ENCODE measurements at regions not wholly inside any gene's neighbourhood (a gene's known extent, or its start where the extent isn't known, plus 50 kb on each side); places are given as distances from the start of the nearest gene placed in this dataset.

- H3K4me1 Mint-ChIP-seq (ENCODE audit: low read depth) = peaks cover 9% of the 10 kb centered on the region
- H3K36me3 Mint-ChIP-seq = no peaks in the 10 kb centered on the region
- H3K4me3 Mint-ChIP-seq = no peak overlapping the region
- peaks cover 2% of the 10 kb centered on the region for H3K27me3 Mint-ChIP-seq
- no peak overlapping the region for H3K27ac Mint-ChIP-seq
- H3K9me3 Mint-ChIP-seq (ENCODE audit: low read depth) = no peaks in the 10 kb centered on the region
These were observed 156.0 kb downstream of the CEBPB start for GRCh38 chr20:50346374-50347283.

- Mint-ChIP-seq H3K27me3 (peaks cover 2% of the 10 kb centered on the region), H3K36me3 (no peaks in the 10 kb centered on the region), H3K4me3 (no peak overlapping the region), H3K27ac (no peak overlapping the region), H3K9me3 (ENCODE audit: low read depth) (no peaks in the 10 kb centered on the region), H3K4me1 (ENCODE audit: low read depth) (peaks cover 9% of the 10 kb centered on the region)
These were observed 156.8 kb downstream of the CEBPB start for GRCh38 chr20:50347284-50348063.

GRCh38 chr20:50348096-50348495, 157.5 kb downstream of the CEBPB start:
- Mint-ChIP-seq H3K27ac (no peak overlapping the region), H3K4me3 (no peak overlapping the region), H3K36me3 (no peaks in the 10 kb centered on the region), H3K9me3 (ENCODE audit: low read depth) (no peaks in the 10 kb centered on the region), H3K27me3 (peaks cover 2% of the 10 kb centered on the region), H3K4me1 (ENCODE audit: low read depth) (peaks cover 9% of the 10 kb centered on the region)

- H3K4me1 Mint-ChIP-seq (ENCODE audit: low read depth) = peaks cover 9% of the 10 kb centered on the region
These were observed 159.5 kb upstream of the PTPN1 start for GRCh38 chr20:50350510-50351249.

GRCh38 chr20:50351541-50351940, 158.6 kb upstream of the PTPN1 start:
- Mint-ChIP-seq H3K27me3 (peaks cover 2% of the 10 kb centered on the region), H3K4me1 (ENCODE audit: low read depth) (peaks cover 3% of the 10 kb centered on the region)

More at GRCh38 chr20:50350510-50351249, 159.5 kb upstream of the PTPN1 start:
- no peaks in the 10 kb centered on the region for H3K9me3 Mint-ChIP-seq (ENCODE audit: low read depth)
- no peaks in the 10 kb centered on the region for H3K36me3 Mint-ChIP-seq
- no peak overlapping the region for H3K27ac Mint-ChIP-seq
- peaks cover 2% of the 10 kb centered on the region for H3K27me3 Mint-ChIP-seq
- H3K4me3 Mint-ChIP-seq = no peak overlapping the region

GRCh38 chr20:50353289-50353961, 156.8 kb upstream of the PTPN1 start:
- Mint-ChIP-seq H3K4me3 (no peak overlapping the region), H3K9me3 (ENCODE audit: low read depth) (no peaks in the 10 kb centered on the region), H3K4me1 (ENCODE audit: low read depth) (no peaks in the 10 kb centered on the region), H3K27me3 (no peaks in the 10 kb centered on the region), H3K27ac (no peak overlapping the region), H3K36me3 (no peaks in the 10 kb centered on the region)

More at GRCh38 chr20:50351541-50351940, 158.6 kb upstream of the PTPN1 start:
- no peak overlapping the region for H3K4me3 Mint-ChIP-seq
- H3K9me3 Mint-ChIP-seq (ENCODE audit: low read depth) = no peaks in the 10 kb centered on the region
- no peaks in the 10 kb centered on the region for H3K36me3 Mint-ChIP-seq
- no peak overlapping the region for H3K27ac Mint-ChIP-seq

GRCh38 chr20:50354721-50355589, 155.2 kb upstream of the PTPN1 start:
- Mint-ChIP-seq H3K27ac (no peak overlapping the region), H3K27me3 (no peaks in the 10 kb centered on the region), H3K9me3 (ENCODE audit: low read depth) (no peaks in the 10 kb centered on the region), H3K4me1 (ENCODE audit: low read depth) (no peaks in the 10 kb centered on the region), H3K36me3 (no peaks in the 10 kb centered on the region), H3K4me3 (no peak overlapping the region)

GRCh38 chr20:50355590-50356524, 154.3 kb upstream of the PTPN1 start:
- H3K36me3 Mint-ChIP-seq = no peaks in the 10 kb centered on the region
- no peak overlapping the region for H3K27ac Mint-ChIP-seq
- no peaks in the 10 kb centered on the region for H3K4me1 Mint-ChIP-seq (ENCODE audit: low read depth)
- H3K27me3 Mint-ChIP-seq = no peaks in the 10 kb centered on the region
- no peaks in the 10 kb centered on the region for H3K9me3 Mint-ChIP-seq (ENCODE audit: low read depth)
- no peak overlapping the region for H3K4me3 Mint-ChIP-seq

GRCh38 chr20:50356525-50356885, 153.7 kb upstream of the PTPN1 start:
- Mint-ChIP-seq H3K27me3 (no peaks in the 10 kb centered on the region), H3K36me3 (no peaks in the 10 kb centered on the region), H3K27ac (no peak overlapping the region), H3K9me3 (ENCODE audit: low read depth) (no peaks in the 10 kb centered on the region), H3K4me1 (ENCODE audit: low read depth) (no peaks in the 10 kb centered on the region), H3K4me3 (no peak overlapping the region)

- H3K36me3 Mint-ChIP-seq = no peaks in the 10 kb centered on the region
- no peaks in the 10 kb centered on the region for H3K4me1 Mint-ChIP-seq (ENCODE audit: low read depth)
- no peaks in the 10 kb centered on the region for H3K27me3 Mint-ChIP-seq
- no peak overlapping the region for H3K27ac Mint-ChIP-seq
- no peak overlapping the region for H3K4me3 Mint-ChIP-seq
- H3K9me3 Mint-ChIP-seq (ENCODE audit: low read depth) = no peaks in the 10 kb centered on the region
These were observed 153.0 kb upstream of the PTPN1 start for GRCh38 chr20:50356962-50357782.

- no peaks in the 10 kb centered on the region for H3K4me1 Mint-ChIP-seq (ENCODE audit: low read depth)
- no peaks in the 10 kb centered on the region for H3K27me3 Mint-ChIP-seq
- H3K36me3 Mint-ChIP-seq = no peaks in the 10 kb centered on the region
- H3K27ac Mint-ChIP-seq = no peak overlapping the region
- no peaks in the 10 kb centered on the region for H3K9me3 Mint-ChIP-seq (ENCODE audit: low read depth)
- H3K4me3 Mint-ChIP-seq = no peak overlapping the region
These were observed 152.4 kb upstream of the PTPN1 start for GRCh38 chr20:50357783-50358161.

GRCh38 chr20:50358166-50358565, 152.0 kb upstream of the PTPN1 start:
- Mint-ChIP-seq H3K27me3 (no peaks in the 10 kb centered on the region), H3K4me1 (ENCODE audit: low read depth) (no peaks in the 10 kb centered on the region), H3K36me3 (no peaks in the 10 kb centered on the region), H3K4me3 (no peak overlapping the region), H3K27ac (no peak overlapping the region), H3K9me3 (ENCODE audit: low read depth) (no peaks in the 10 kb centered on the region)

Measured in activated naive CD8-positive, alpha-beta T cell (primary cell).